ENCODE measurements at regions not wholly inside any gene's neighbourhood (a gene's known extent, or its start where the extent isn't known, plus 50 kb on each side); places are given as distances from the start of the nearest gene placed in this dataset.

- BruUV-seq (replicated peaks), result no TSS peak
- H3K27me3 ChIP-seq (replicated peaks; ENCODE audit: control insufficient read depth, insufficient read depth, low read length), result no peaks in the 10 kb centered on the region
- no peak overlapping the region for H3K27ac Mint-ChIP-seq (ENCODE audit: unreplicated experiment)
- intact Hi-C loops (cut with micrococcal nuclease; ENCODE audit: unreplicated experiment), result loop anchor here (10.0 kb wide), 2 partner anchors 228 to 1998 kb away; no protein-coding TSS in a partner anchor
- no peak for TF ChIP-seq CTCF (IDR thresholded peaks at IDR 0.05; ENCODE audit: insufficient read depth in 1 of 2, low read depth in 1 of 2, low read length in 1 of 2, severe bottlenecking in 1 of 2, unreplicated experiment in 1 of 2)
- peaks cover 3% of the 10 kb centered on the region for H3K27me3 Mint-ChIP-seq (ENCODE audit: insufficient read depth, unreplicated experiment)
- H3K9me3 ChIP-seq, result no peaks in the 10 kb centered on the region
- POLR2A ChIA-PET, result no interaction called here
- H3K4me1 Mint-ChIP-seq (ENCODE audit: low read depth, unreplicated experiment), result no peaks in the 10 kb centered on the region
- CTCF ChIA-PET, result interaction anchor here (0.6 to 0.7 kb wide), 3 partner anchors 23 to 1775 kb away, joined by 3 to 8 read pairs (median 4); no protein-coding TSS in a partner anchor
- peak in 1 of 2 experiments; percentile 14 for DNase-seq
- H3K4me3 Mint-ChIP-seq (ENCODE audit: unreplicated experiment), result no peak overlapping the region
- no peaks in the 10 kb centered on the region for H3K36me3 ChIP-seq (ENCODE audit: control insufficient read depth, insufficient read depth, low read length)
- no peaks in the 10 kb centered on the region for H3K36me3 Mint-ChIP-seq (ENCODE audit: insufficient read depth, unreplicated experiment)
- no peak overlapping the region for H3K4me3 ChIP-seq (ENCODE audit: low read depth, low read length)
- peaks cover 10% of the 10 kb centered on the region for H3K4me1 ChIP-seq
- no peaks in the 10 kb centered on the region for H3K9me3 Mint-ChIP-seq (ENCODE audit: unreplicated experiment)
Observed at GRCh38 chr1:172746091-172746949, 87.4 kb downstream of the FASLG start.

GRCh38 chr1:172748201-172748600 is 89.3 kb downstream of the FASLG start:
- ChIA-PET CTCF (no interaction called here), POLR2A (no interaction called here)
- Histone ChIP-seq H3K4me3 (ENCODE audit: low read depth, low read length) (no peak overlapping the region), H3K36me3 (ENCODE audit: control insufficient read depth, insufficient read depth, low read length) (no peaks in the 10 kb centered on the region), H3K27me3 (replicated peaks; ENCODE audit: control insufficient read depth, insufficient read depth, low read length) (no peaks in the 10 kb centered on the region), H3K9me3 (no peaks in the 10 kb centered on the region), H3K4me1 (peaks cover 10% of the 10 kb centered on the region)
- no TSS peak for BruUV-seq (replicated peaks)
- no peak overlapping the region for H3K4me3 Mint-ChIP-seq (ENCODE audit: unreplicated experiment)
- H3K4me1 Mint-ChIP-seq (ENCODE audit: low read depth, unreplicated experiment), result no peaks in the 10 kb centered on the region
- DNase-seq, result no peak
- no peaks in the 10 kb centered on the region for H3K36me3 Mint-ChIP-seq (ENCODE audit: insufficient read depth, unreplicated experiment)
- no peaks in the 10 kb centered on the region for H3K9me3 Mint-ChIP-seq (ENCODE audit: unreplicated experiment)
- peaks cover 3% of the 10 kb centered on the region for H3K27me3 Mint-ChIP-seq (ENCODE audit: insufficient read depth, unreplicated experiment)
- intact Hi-C loops (cut with micrococcal nuclease; ENCODE audit: unreplicated experiment), result loop anchor here (10.0 kb wide), 2 partner anchors 227 to 1997 kb away; no protein-coding TSS in a partner anchor
- TF ChIP-seq CTCF (IDR thresholded peaks at IDR 0.05; ENCODE audit: insufficient read depth in 1 of 2, low read depth in 1 of 2, low read length in 1 of 2, severe bottlenecking in 1 of 2, unreplicated experiment in 1 of 2), result no peak
- H3K27ac Mint-ChIP-seq (ENCODE audit: unreplicated experiment), result no peak overlapping the region

- no peaks in the 10 kb centered on the region for H3K36me3 Mint-ChIP-seq (ENCODE audit: insufficient read depth, unreplicated experiment)
- no peaks in the 10 kb centered on the region for H3K9me3 Mint-ChIP-seq (ENCODE audit: unreplicated experiment)
- Histone ChIP-seq H3K4me3 (ENCODE audit: low read depth, low read length) (no peak overlapping the region), H3K4me1 (no peaks in the 10 kb centered on the region), H3K9me3 (no peaks in the 10 kb centered on the region), H3K27me3 (replicated peaks; ENCODE audit: control insufficient read depth, insufficient read depth, low read length) (no peaks in the 10 kb centered on the region), H3K36me3 (ENCODE audit: control insufficient read depth, insufficient read depth, low read length) (no peaks in the 10 kb centered on the region)
- POLR2A ChIA-PET, result no interaction called here
- BruUV-seq (replicated peaks), result no TSS peak
- H3K27me3 Mint-ChIP-seq (ENCODE audit: insufficient read depth, unreplicated experiment), result peaks cover 8% of the 10 kb centered on the region
- H3K4me3 Mint-ChIP-seq (ENCODE audit: unreplicated experiment), result no peak overlapping the region
- H3K4me1 Mint-ChIP-seq (ENCODE audit: low read depth, unreplicated experiment), result no peaks in the 10 kb centered on the region
- DNase-seq, result no peak
- intact Hi-C loops (cut with micrococcal nuclease; ENCODE audit: unreplicated experiment), result no loop called here
- H3K27ac Mint-ChIP-seq (ENCODE audit: unreplicated experiment), result no peak overlapping the region
- CTCF ChIA-PET, result no interaction called here
- TF ChIP-seq CTCF (IDR thresholded peaks at IDR 0.05; ENCODE audit: insufficient read depth in 1 of 2, low read depth in 1 of 2, low read length in 1 of 2, severe bottlenecking in 1 of 2, unreplicated experiment in 1 of 2), result no peak
Observed at GRCh38 chr1:172751683-172752082, 92.8 kb downstream of the FASLG start.

Measured in Caco-2 (cell line).